Peyer's patch (tissue), 4 donors: ENCODE measurements at regions not wholly inside any gene's neighbourhood (a gene's known extent, or its start where the extent isn't known, plus 50 kb on each side); places are given as distances from the start of the nearest gene placed in this dataset.

Experiments used
- DNase-seq, 3 donors: peaks; one replicate each; pipeline ENCODE4 v3.0.0-alpha.2; 2017 to 2019
- H3K27ac ChIP-seq, 4 donors: fragments of 200-600 bp; sonication (generic); one replicate each; pipeline ENCODE4 v1.5.1; 2016 to 2019
- H3K27me3 ChIP-seq, 2 donors: fragments of 200-600 bp; sonication (generic); one replicate each; pipeline ENCODE4 v1.5.1; 2019
- H3K36me3 ChIP-seq, 3 donors: fragments of 200-600 bp; sonication (generic); one replicate each; pipeline ENCODE4 v1.5.1; 2016 to 2019
- H3K4me1 ChIP-seq, 4 donors: fragments of 200-600 bp; sonication (generic); one replicate each; pipeline ENCODE4 v1.5.1; 2016 to 2019
- H3K4me3 ChIP-seq, 4 donors: fragments of 200-600 bp; sonication (generic); 1 replicate in 3 of 4; 2 replicates in 1 of 4; pipeline ENCODE4 v1.5.1; 2016 to 2019; ENCODE audit warnings: mild to moderate bottlenecking in 1 of 4
- H3K9me3 ChIP-seq, 4 donors: fragments of 200-600 bp; sonication (generic); one replicate each; pipeline ENCODE4 v1.5.1; 2016 to 2019; ENCODE audit warnings: mild to moderate bottlenecking in 1 of 4
- POLR2A ChIP-seq, 2 donors: fragments of 450-650 bp; IDR thresholded peaks; one replicate each; pipeline ENCODE4 v1.5.1; 2017; ENCODE audit warnings: antibody characterized with exemption in 2 of 2, mild to moderate bottlenecking in 2 of 2, moderate library complexity in 2 of 2
- TF ChIP-seq, protein P1 (sequence below), 6 experiments: fragments of 450-650 bp in 4 of 6; fragments of 200-600 bp in 2 of 6; sonication (generic) in 1 of 6; IDR thresholded peaks; one replicate each; pipeline ENCODE4 v1.5.1; 2017 to 2019; ENCODE audit warnings: antibody characterized with exemption in 6 of 6, mild to moderate bottlenecking in 3 of 6, moderate library complexity in 1 of 6

- no peak for DNase-seq
- Histone ChIP-seq H3K9me3 (no peaks in the 10 kb centered on the region), H3K36me3 (no peaks in the 10 kb centered on the region), H3K4me1 (no peaks in the 10 kb centered on the region), H3K27me3 (no peaks in the 10 kb centered on the region), H3K4me3 (no peak overlapping the region), H3K27ac (no peak overlapping the region)
- no peak for TF ChIP-seq POLR2A (IDR thresholded peaks at IDR 0.05)
- TF ChIP-seq, protein P1, sequence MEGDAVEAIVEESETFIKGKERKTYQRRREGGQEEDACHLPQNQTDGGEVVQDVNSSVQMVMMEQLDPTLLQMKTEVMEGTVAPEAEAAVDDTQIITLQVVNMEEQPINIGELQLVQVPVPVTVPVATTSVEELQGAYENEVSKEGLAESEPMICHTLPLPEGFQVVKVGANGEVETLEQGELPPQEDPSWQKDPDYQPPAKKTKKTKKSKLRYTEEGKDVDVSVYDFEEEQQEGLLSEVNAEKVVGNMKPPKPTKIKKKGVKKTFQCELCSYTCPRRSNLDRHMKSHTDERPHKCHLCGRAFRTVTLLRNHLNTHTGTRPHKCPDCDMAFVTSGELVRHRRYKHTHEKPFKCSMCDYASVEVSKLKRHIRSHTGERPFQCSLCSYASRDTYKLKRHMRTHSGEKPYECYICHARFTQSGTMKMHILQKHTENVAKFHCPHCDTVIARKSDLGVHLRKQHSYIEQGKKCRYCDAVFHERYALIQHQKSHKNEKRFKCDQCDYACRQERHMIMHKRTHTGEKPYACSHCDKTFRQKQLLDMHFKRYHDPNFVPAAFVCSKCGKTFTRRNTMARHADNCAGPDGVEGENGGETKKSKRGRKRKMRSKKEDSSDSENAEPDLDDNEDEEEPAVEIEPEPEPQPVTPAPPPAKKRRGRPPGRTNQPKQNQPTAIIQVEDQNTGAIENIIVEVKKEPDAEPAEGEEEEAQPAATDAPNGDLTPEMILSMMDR (IDR thresholded peaks at IDR 0.05), result no peak
Observed at GRCh38 chr2:200065477-200065876, 110.1 kb downstream of the MAIP1 start.

DNA sequence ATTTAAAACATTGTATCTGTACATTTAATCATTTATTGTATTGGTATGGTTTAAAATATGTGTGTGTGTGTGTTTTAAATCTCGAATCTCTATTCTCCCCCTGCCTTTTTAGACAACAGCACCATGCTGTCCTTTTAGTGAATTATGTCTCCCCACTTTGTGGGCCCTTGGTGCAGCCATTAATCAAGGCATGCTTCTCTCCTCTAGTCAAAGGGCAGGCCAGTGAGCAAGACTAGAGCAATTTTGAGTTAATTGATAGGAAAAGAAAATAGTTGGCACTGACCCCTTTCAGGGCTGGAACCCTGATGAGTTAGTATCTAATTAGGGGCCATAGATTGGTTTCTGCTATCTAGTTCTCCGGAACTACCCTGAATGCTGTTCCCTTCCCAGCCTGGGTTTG, 111.0 kb downstream of the MAIP1 start:
- no peak for TF ChIP-seq POLR2A (IDR thresholded peaks at IDR 0.05)
- TF ChIP-seq, protein P1 (IDR thresholded peaks at IDR 0.05), result no peak
- no peak overlapping the region for H3K4me3 ChIP-seq
- H3K9me3 ChIP-seq, result no peaks in the 10 kb centered on the region
- no peaks in the 10 kb centered on the region for H3K36me3 ChIP-seq
- H3K27ac ChIP-seq, result no peak overlapping the region
- H3K4me1 ChIP-seq, result no peaks in the 10 kb centered on the region
- DNase-seq, result no peak
- no peaks in the 10 kb centered on the region for H3K27me3 ChIP-seq

GRCh38 chr2:200068642-200069041, 113.3 kb downstream of the MAIP1 start:
- no peaks in the 10 kb centered on the region for H3K4me1 ChIP-seq
- no peaks in the 10 kb centered on the region for H3K9me3 ChIP-seq
- H3K27me3 ChIP-seq, result no peaks in the 10 kb centered on the region
- H3K27ac ChIP-seq, result no peak overlapping the region
- H3K36me3 ChIP-seq, result no peaks in the 10 kb centered on the region
- H3K4me3 ChIP-seq, result no peak overlapping the region
- TF ChIP-seq POLR2A (IDR thresholded peaks at IDR 0.05), result no peak
- TF ChIP-seq, protein P1 (IDR thresholded peaks at IDR 0.05), result no peak
- DNase-seq, result no peak

DNA sequence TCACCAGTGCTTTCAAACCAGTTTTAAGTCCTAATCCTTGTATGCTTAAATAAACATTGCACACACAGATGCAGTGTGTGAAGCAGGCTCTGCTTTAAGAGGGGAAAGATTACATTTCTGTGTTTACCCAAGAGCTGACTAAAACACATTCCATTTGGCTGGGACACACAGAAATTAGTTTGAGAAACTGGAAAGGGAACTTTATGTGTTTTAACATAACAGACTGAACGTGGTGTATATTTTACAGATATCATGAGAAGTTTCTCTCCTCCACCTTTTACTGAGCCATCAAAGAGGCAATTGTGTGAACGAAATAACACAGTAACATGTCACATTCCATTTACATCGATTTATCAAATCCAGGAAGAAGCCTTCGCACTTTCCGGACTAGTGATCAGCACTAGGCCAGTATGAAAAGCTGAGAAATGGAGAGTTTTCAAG, 121.8 kb downstream of the MAIP1 start:
- no peaks in the 10 kb centered on the region for H3K27me3 ChIP-seq
- H3K4me3 ChIP-seq, result no peak overlapping the region
- no peak for TF ChIP-seq POLR2A (IDR thresholded peaks at IDR 0.05)
- TF ChIP-seq, protein P1 (IDR thresholded peaks at IDR 0.05), result no peak
- no peak for DNase-seq
- no peaks in the 10 kb centered on the region for H3K36me3 ChIP-seq
- H3K27ac ChIP-seq, result no peak overlapping the region
- no peaks in the 10 kb centered on the region for H3K4me1 ChIP-seq
- no peaks in the 10 kb centered on the region for H3K9me3 ChIP-seq

- Histone ChIP-seq H3K36me3 (no peaks in the 10 kb centered on the region), H3K4me1 (no peaks in the 10 kb centered on the region), H3K27ac (no peak overlapping the region), H3K4me3 (no peak overlapping the region), H3K9me3 (no peaks in the 10 kb centered on the region), H3K27me3 (no peaks in the 10 kb centered on the region)
- no peak for DNase-seq
- TF ChIP-seq, protein P1 (IDR thresholded peaks at IDR 0.05), result no peak
- no peak for TF ChIP-seq POLR2A (IDR thresholded peaks at IDR 0.05)
Observed at GRCh38 chr2:200077838-200078237, 122.5 kb downstream of the MAIP1 start.

GRCh38 chr2:200079356-200079755, 124.0 kb downstream of the MAIP1 start:
- H3K27ac ChIP-seq, result no peak overlapping the region
- H3K4me3 ChIP-seq, result no peak overlapping the region
- no peaks in the 10 kb centered on the region for H3K9me3 ChIP-seq
- DNase-seq, result no peak
- H3K27me3 ChIP-seq, result no peaks in the 10 kb centered on the region
- no peak for TF ChIP-seq POLR2A (IDR thresholded peaks at IDR 0.05)
- no peaks in the 10 kb centered on the region for H3K4me1 ChIP-seq
- no peaks in the 10 kb centered on the region for H3K36me3 ChIP-seq
